HG02840 (cell line): ENCODE measurements at regions not wholly inside any gene's neighbourhood (a gene's known extent, or its start where the extent isn't known, plus 50 kb on each side); places are given as distances from the start of the nearest gene placed in this dataset.

Experiments used
- ATAC-seq: cut with Tn5 transposase; IDR thresholded peaks from one replicate; pipeline ENCODE4 v1.9.1; 2021; ENCODE audit warnings: mild to moderate bottlenecking, moderate library complexity, moderate number of reproducible peaks; ENCODE audit not compliant: unreplicated experiment, low FRiP score

DNA sequence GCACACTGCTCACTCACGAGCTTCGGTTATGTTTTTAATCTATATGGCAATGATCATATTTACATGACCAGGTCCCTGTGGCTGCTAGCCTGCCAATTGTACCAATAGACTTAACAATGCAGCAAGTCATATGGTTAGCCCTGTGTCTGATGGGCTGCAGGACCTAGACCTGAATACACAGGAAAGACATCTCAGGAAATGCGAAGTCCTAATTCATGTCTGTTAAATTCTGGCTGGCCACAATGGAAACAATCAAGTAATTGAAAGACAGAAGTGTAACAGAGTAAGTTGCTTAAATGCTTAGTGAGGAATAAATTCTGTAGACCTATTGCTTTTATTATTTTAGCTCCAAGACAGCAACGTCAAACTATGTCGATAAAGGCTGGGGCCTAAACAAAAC is 112.4 kb upstream of the FZD8 start:
- no peak for ATAC-seq

DNA sequence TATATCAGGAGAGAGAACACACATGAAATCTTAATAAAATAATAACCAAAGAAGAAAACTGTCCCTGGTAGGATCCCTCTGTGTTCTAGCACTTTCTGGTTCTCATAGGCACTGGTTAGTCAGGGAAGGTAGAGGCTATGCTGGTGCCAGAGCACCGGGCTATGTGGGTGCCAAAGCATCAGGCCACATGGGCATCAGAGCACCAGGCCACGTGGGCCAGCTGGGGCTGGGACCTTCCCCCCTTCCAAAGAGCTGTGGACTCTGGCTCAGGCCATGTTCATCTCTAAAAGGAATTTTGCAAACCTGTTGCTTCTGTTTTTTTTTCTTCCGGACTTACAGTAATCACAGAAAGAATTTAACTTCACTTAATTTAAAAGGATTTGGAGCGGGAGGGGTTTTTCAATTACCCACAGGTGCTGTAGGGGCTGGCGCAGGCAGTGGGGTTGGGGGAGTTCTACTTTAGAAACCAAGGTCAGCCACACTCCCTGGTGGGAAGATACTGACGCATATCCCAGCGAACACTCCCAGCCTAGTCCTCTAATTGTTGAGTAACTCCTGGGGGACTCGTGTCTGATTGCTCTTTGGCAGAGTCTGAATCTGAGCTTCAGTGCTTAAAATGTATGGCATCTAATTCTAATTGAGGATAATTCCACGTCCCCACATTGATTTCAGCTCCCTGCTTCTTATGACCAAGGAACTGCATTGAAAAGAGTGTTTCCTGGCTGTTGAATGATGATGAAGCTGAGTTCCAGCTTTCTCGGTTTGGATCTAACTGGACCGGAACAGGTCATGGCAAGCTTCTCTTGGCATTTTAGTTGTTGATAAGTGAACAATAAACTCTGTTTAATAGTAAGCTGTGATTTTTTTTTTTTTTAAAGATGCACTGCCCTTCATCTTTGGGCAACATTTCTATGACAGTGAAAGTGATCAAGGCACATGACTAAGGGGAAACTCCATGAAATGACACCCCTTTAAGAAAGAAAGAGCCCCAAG is 110.7 kb upstream of the FZD8 start:
- no peak for ATAC-seq

DNA sequence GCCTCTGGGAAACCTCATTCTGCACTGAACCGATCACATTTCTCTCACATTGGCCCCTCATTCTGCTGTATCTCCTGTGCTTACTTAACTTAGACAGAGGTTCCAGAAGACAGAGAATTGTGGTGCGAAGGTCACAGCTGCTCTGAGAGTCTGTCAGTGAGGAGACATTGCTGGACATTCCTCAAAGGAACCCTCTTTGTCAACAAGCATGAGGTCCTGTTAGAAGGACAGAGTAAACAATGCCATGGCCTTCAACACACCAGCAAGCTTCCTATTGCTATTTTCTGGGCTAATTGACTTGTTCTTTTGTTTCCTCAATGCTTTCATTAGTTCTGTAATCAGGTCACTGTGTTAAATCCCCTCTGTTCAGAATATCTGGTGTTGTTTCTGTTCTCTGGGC is 109.3 kb upstream of the FZD8 start:
- no peak for ATAC-seq

DNA sequence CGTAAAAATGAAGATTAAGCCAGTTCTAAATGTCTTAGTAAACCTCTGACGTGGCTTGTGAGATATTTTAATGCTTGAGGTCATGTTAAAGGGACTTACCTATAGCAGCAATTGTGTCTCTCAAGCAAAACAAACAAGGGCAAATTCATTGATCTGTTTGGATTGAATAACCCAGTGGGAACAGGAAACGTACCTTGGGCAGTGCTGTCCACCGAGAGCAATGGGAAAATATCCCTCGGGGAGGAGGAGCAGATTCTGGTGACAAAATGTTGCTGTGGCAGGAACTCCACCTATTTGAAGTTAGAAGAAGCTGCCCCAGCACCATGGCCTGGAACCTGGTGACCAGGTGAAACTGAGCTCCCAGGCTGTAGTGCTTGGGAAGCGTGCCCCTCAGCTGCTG is 107.1 kb upstream of the FZD8 start:
- ATAC-seq, result no peak

DNA sequence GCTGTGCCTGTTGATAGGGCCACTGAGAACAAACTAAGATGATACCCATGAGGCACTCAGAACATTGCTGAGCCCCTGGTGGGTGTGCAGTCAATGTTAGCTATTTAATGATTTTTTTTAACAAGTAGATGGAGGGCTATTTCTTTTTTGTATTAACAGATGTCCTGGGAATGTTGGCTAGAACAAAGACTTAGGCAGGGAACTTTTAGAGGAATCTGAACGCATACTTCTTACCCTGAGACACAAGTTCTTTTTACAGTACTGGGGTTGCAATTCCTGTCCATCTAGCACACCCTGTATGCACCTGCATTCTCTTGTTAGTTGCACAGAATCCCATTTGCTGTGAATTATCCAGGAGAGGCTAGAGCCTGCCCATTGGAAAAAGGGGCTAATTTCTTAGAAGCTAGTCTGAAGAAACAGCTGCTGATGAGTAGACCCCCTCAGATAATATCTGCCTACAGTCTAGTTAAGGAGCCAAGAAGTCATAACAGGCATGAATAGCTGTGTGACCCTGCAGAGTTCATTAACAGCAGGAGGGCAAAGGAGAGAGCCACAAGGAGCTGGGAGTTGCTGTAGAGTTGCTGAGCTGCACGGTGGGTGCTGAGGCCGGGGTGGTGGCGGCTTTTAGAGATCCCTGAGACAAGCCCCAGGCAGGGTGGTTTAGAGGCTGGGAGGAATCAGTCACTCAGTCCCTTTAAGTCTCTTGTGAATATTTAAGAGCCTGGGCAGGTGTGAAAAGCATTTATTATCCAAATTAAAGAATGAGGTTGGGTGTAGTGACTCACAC is 103.7 kb upstream of the FZD8 start:
- ATAC-seq, result no peak

DNA sequence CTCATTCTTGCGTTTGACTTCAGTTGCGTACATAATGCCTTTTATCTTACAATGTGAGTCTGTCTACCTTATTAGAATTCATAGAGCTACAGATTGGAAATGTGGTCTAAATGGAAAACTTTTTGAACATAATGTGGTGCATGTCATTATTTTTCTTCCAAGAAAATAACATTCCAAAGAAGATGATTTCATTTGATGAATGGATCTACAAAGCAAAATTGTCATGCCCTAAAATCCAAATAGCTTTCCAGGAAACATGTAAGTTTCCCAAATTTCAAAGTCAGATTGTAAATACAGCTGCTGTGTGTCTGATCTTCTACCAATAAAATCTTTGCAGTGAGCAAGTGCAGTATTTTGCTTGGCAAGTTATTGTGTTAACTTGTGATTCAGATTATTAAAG is 101.8 kb upstream of the FZD8 start:
- no peak for ATAC-seq

DNA sequence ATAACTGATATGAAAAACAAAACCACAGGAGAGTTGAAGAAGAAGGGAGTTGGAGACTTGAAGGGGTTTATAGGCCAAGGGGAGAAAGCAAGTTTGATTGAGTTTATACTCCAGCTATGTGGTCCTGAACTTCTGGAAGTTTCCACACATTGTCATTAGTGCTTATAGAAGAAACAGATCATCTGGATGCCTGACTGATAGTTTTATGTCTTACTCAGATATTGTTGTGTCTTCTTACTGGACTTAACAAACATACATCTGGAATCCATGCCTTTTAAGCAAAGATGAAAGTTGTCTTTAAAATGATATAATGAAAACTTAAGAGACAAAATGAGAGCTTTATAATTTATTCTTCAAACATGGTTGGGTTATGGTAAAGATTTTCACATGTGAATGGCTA is 101.3 kb upstream of the FZD8 start:
- ATAC-seq, result no peak

DNA sequence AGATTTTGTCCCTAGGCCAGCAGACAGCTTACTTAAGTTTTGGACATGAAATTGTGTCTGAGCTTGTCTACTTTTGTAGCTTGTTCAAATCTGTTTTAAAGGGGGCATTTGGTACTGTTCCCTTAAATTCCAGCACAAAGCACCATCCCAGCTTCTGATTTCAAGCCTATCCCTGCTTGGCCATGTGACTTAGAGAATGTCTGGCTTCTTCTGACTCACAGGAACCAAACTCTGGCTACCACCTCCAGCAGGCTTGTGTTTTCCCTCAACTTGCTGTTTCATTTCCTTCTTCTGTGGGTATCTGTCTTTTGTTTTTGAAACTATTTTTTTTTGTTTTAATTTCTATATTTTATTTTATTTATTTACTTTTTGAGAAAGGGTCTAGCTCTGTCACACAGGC is 97.9 kb upstream of the FZD8 start:
- ATAC-seq, result no peak

DNA sequence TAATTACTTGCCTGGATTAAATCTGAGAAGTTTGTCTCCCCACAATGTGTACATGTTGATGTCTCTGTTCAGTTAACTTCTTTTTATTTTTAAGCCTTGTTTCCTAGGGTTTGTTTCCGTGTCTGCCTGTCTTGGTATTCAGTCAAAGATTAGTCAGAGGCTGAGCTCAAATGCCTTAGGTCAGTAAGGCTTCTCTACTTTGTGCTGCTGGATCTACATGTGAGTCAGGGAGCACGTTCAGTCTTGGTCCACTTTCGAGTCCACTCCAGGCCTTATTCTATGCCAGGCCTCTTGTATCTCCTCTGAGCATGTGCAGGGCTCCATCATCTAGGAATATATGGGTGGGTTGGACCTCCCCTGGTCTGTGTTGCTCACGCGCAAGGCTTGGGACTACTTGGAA is 93.3 kb upstream of the FZD8 start:
- ATAC-seq, result no peak

DNA sequence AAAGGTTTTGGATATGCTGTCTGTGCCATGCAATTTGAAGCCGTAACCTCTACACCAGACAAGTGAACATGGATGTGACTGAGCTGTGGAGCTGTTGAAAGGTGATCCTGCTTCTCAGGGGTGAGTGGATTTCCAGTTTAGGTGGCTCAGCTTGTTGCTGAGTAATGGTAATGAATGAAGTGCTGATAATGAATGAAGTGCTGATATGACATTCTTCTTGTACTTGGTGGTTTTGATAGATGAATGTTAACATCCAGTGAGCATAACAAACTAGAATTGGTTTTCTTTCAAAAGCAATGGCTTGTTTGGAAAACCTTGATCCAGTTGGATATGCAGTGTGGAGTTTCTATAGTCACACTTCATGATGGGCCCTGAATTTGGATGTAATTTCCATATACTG is 89.7 kb upstream of the FZD8 start:
- no peak for ATAC-seq

DNA sequence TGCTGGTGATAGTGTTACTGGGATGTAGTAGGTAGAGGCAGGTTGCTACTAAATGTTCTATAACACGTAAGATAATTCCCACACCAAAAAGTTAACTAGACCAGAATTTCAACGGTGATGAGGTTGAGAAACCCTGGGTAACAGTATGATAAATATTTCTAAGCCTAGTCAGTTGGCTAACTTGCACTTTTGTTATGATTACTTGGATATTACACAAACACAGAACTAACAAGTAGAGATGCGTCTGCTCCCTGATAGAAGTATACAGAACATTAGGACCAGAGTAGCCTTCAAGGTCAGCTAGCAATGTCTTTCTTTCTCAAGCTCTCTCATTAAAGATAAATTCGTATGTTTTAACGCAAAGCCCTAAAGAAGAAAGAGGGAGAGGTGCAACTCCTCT is 86.2 kb upstream of the FZD8 start:
- no peak for ATAC-seq

DNA sequence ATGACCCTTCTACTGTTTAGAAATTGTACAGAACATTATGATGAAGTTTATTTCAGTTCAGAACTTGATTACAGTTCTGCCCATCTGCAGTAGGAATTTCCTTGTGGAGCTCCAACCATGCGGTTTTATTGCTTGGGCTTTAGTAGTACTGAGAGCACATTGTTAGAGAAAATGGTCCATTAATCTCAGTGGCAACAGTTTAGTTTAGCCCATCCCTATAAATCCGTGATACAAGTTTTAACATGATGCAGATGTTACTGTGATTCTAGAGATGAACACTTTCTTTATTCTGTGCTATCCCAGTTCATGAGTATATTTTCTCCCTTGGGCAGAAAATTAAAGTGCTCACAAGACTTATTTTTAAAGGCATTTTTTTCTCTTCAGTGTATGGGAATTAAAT is 84.8 kb upstream of the FZD8 start:
- no peak for ATAC-seq

DNA sequence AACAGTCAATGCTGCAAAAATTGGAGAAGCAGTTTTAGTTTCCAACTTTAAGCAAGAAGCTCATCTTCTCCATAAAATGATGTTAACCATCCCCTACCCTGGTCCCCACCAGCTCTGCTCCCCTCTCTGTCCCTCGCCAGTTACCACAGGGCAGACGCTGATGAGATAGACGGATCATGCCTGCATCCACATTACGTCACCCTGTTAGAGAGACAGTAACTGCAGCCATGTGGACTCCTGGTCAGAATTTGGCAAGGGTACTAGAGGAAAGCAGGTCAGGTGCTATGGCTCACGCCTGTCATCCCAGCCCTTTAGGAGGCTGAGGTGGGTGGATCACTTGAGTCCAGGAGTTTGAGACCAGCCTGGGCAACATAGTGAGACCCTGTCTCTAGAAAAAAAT is 81.9 kb upstream of the FZD8 start:
- ATAC-seq, result no peak

DNA sequence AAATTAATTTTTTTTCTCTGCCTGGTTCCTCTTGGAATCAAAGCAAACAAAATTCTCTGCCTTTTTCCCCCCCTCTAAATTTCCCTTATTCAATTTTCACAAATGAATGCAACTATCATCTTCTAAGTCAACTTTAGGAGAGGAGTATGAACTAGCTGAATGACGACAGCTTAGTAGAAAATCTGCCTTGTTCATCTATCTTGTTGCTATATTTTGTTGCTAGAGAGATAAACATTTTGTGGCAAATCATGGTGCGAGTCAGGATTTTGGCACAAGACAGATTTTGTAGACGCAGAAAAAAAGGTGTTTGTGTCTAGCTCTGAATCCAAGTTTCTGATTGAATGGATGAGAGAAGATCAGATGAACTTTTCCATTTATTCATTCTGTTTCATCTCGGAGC is 81.0 kb upstream of the FZD8 start:
- ATAC-seq, result no peak

DNA sequence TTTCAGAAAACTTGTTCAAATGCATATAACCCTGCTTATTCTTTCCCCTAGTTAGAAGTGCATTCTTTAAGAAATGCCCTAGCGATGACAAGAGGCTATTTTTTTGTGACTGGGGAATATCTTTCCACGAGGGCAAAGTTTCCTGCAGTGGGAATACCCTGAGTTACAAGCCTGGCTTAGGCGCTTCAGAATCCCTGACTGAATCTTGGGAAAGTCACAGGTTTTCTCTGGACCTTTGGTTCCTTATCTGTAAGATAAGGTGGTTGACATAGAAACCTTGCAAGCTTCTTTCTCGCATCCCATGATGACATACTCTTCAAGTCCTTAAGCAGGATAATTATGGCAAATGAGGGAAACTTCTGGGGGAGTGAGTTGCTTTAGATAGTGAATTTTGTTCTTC is 80.5 kb upstream of the FZD8 start:
- no peak for ATAC-seq

DNA sequence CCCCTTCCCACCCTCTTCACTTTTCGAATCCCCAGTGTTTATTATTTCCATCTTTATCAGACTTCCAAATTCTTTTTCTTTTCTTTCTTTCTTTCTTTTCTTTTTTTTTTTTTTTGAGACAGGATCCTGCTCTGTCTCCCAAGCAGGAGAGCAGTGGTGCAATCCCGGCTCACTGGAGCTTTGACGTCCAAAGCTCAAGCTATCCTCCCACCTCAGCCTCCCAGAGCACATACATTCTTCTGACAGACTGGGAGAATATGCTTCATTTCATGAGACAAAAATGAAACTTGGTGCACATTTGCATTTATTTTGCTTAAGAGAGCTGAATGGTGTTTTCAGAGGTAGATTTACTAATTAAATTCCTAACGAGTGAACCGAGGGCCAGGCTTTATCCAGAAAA is 80.1 kb upstream of the FZD8 start:
- ATAC-seq, result no peak

DNA sequence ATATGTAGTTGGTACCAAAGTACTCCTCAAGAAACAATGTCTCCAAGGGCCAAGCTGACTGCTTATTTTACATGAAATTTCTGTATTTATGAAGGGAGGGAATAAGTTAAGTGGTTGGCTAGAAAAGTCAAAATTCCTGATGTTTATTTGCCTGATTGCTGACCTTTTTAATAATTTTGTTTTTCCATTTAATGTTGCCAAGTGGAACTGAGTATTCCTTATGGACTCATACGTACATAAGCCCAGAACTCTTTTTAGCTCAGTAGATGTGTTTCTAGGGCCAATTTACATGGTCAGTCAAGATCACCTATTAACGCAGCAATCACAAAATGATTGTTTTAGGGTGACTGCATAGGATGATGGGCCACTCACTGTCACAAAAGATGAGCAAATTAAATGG is 78.3 kb upstream of the FZD8 start:
- no peak for ATAC-seq

DNA sequence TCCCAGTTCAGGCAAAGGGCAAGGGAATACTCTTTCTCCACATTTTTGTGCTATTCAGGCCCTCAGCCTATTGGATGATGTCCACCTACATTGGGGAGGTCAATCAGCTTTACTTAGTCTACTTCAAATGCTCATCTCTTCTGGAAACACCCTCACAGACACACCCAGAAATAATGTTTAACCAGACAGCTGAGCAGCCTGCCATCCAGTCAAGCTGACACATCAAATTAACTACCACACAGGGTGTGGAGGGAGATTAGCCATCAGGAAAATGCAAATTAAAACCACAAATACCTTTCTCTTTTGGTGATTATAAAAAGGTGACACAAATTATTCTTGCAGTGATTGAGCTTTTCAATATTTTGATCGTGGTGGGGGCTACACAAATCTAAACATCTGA is 74.7 kb upstream of the FZD8 start:
- ATAC-seq, result no peak

DNA sequence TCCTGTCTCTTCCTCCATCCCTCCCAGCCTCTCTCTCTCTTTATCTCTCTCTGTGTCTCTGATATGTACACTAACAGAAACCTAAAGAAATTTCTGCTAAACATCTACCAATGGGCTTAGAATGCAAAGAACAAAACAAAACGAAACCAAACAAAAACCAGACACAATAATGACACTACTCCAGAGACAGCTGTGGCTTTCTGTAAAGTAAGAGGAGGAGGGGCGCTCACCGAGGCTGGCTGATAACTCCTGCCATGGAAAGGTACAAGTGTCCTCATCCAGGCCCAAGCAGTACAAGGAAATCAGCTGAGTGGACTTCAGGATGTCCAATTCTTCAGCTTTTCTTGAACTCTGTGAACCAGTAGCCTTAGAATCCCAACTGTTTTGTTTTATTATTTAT is 70.4 kb upstream of the FZD8 start:
- no peak for ATAC-seq

DNA sequence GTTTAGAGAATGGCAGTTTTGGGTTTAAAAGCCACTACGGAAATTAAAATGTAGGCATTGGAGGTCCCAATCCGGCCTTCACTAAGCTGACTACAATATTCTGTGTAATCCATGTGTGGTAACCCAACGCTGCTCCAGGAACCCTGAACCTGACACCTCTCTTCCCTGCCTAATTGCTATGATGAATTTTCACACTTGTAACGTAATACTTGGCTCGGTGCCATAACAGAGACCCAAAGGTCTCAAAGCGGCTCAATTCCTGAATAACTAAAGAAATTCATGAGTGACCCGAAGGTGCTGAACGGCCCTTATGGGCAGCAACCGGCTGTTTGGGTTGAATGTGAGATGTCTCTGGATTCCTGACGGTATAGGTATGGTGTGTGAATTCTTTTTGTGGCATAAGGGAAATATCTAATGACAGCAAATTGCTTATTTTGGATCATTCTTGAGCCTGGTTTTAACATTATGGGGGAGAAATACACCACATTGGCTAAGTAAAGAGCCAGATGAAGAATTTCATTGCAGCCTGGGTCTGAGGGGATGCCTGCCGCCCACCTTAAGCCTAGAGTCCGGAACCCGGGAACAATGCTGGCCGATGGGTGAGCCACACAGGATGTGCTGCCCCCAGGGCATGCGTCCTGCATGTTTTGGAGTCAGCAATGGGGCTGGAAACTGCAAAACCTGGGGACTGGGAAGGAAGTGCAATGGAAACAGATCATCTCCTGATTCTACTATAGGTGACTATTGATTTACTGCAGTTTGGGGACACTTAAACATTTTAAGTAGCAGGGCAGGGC is 69.7 kb upstream of the FZD8 start:
- no peak for ATAC-seq
